GM19099 (cell line): ENCODE measurements at regions not wholly inside any gene's neighbourhood (a gene's known extent, or its start where the extent isn't known, plus 50 kb on each side); places are given as distances from the start of the nearest gene placed in this dataset.

Source experiments
- POLR2A ChIP-seq: IDR thresholded peaks from 3 replicates; pipeline ENCODE4 v1.6.1; 2011; ENCODE audit warnings: low read depth; ENCODE audit not compliant: insufficient read length; ENCODE audit errors: extremely low read depth

GRCh38 chr22:48806227-48806781, 1021.4 kb downstream of the BRD1 start:
- TF ChIP-seq POLR2A = no peak

GRCh38 chr22:48805516-48805915, 1022.2 kb downstream of the BRD1 start:
- no peak for TF ChIP-seq POLR2A

- TF ChIP-seq POLR2A = no peak
Measured at GRCh38 chr22:48804811-48805301, 1022.8 kb downstream of the BRD1 start.

GRCh38 chr22:48803948-48804810, 1023.5 kb downstream of the BRD1 start:
- TF ChIP-seq POLR2A = no peak

GRCh38 chr22:48803171-48803947, 1024.3 kb downstream of the BRD1 start:
- no peak for TF ChIP-seq POLR2A

- TF ChIP-seq POLR2A = no peak
Measured at GRCh38 chr22:48802576-48802975, 1025.1 kb downstream of the BRD1 start.

GRCh38 chr22:48800886-48801607, 1026.6 kb downstream of the BRD1 start:
- no peak for TF ChIP-seq POLR2A

- no peak for TF ChIP-seq POLR2A
Measured at GRCh38 chr22:48800036-48800885, 1027.4 kb downstream of the BRD1 start.

GRCh38 chr22:48799227-48799970, 1028.3 kb downstream of the BRD1 start:
- no peak for TF ChIP-seq POLR2A

GRCh38 chr22:48798281-48799226, 1029.1 kb downstream of the BRD1 start:
- TF ChIP-seq POLR2A = no peak

GRCh38 chr22:48797731-48798130, 1029.9 kb downstream of the BRD1 start:
- no peak for TF ChIP-seq POLR2A

GRCh38 chr22:48796310-48797015, 1031.2 kb downstream of the BRD1 start:
- TF ChIP-seq POLR2A = no peak
